ENCODE measurements at regions not wholly inside any gene's neighbourhood (a gene's known extent, or its start where the extent isn't known, plus 50 kb on each side); places are given as distances from the start of the nearest gene placed in this dataset.

GRCh38 chr21:16337266-16337665 lies 607.5 kb downstream of the USP25 start:
- H3F3A ChIP-seq (ENCODE audit: insufficient read depth): no peaks in the 10 kb centered on the region
- no peaks in the 10 kb centered on the region for H3K9me2 ChIP-seq (ENCODE audit: insufficient read depth)
- no peaks in the 10 kb centered on the region for H3K4me1 ChIP-seq (ENCODE audit: insufficient read depth)
- H3K4me3 ChIP-seq: no peak overlapping the region
- no peaks in the 10 kb centered on the region for H3K27me3 ChIP-seq (replicated peaks; ENCODE audit: insufficient read depth)
- no peak for DNase-seq
- no peaks in the 10 kb centered on the region for H3K36me3 ChIP-seq (ENCODE audit: low read depth)
- no peak overlapping the region for H3K4me2 ChIP-seq (ENCODE audit: unreplicated experiment)
- H4K20me1 ChIP-seq (ENCODE audit: insufficient read depth): no peaks in the 10 kb centered on the region
- H3K79me2 ChIP-seq (ENCODE audit: insufficient read depth): peaks cover 16% of the 10 kb centered on the region; the same call in 1 of the 2 replicates
- WGBS, 2 experiments (ENCODE audit: low coverage in 1 of 2, low lambda C conversion rate in 2 of 2, missing lambda C conversion rate in 2 of 2): 96 to 100% methylated on average over 2 of the region's 2 CpGs
- H3K27ac ChIP-seq: no peak overlapping the region
- in situ Hi-C loops (cut with MboI): no loop called here
- no peaks in the 10 kb centered on the region for H3K9me3 ChIP-seq (ENCODE audit: low read depth)
- H2AFZ ChIP-seq: no peak overlapping the region
- no peak overlapping the region for H3K9ac ChIP-seq
- TF ChIP-seq EZH2 (IDR thresholded peaks at IDR 0.05; ENCODE audit: insufficient read depth, poor library complexity, severe bottlenecking) (no peak), EZH2phosphoT487 (IDR thresholded peaks at IDR 0.05; ENCODE audit: insufficient read depth, low read depth) (no peak)

- TF ChIP-seq EZH2 (IDR thresholded peaks at IDR 0.05; ENCODE audit: insufficient read depth, poor library complexity, severe bottlenecking): no peak
- TF ChIP-seq EZH2phosphoT487 (IDR thresholded peaks at IDR 0.05; ENCODE audit: insufficient read depth, low read depth): no peak
- Histone ChIP-seq H3K27me3 (replicated peaks; ENCODE audit: insufficient read depth) (no peaks in the 10 kb centered on the region), H3K27ac (no peak overlapping the region), H3K4me1 (ENCODE audit: insufficient read depth) (no peaks in the 10 kb centered on the region), H3K9me3 (ENCODE audit: low read depth) (no peaks in the 10 kb centered on the region), H3K9me2 (ENCODE audit: insufficient read depth) (no peaks in the 10 kb centered on the region), H4K20me1 (ENCODE audit: insufficient read depth) (0 out of 2 replicates have a peak, but pooled peaks cover 4% of the 10 kb centered on the region), H3K9ac (no peak overlapping the region), H2AFZ (no peak overlapping the region), H3F3A (ENCODE audit: insufficient read depth) (no peaks in the 10 kb centered on the region), H3K4me2 (ENCODE audit: unreplicated experiment) (no peak overlapping the region), H3K4me3 (no peak overlapping the region), H3K36me3 (ENCODE audit: low read depth) (no peaks in the 10 kb centered on the region), H3K79me2 (ENCODE audit: insufficient read depth) (0 out of 2 replicates have a peak, but pooled peaks cover 16% of the 10 kb centered on the region)
- DNase-seq: no peak
- 95 to 97% methylated on average over 1 of the region's 1 CpG for WGBS, 2 experiments (ENCODE audit: low coverage in 1 of 2, low lambda C conversion rate in 2 of 2, missing lambda C conversion rate in 2 of 2)
- in situ Hi-C loops (cut with MboI): no loop called here
Observed at GRCh38 chr21:16342932-16343331, 613.1 kb downstream of the USP25 start.

DNA sequence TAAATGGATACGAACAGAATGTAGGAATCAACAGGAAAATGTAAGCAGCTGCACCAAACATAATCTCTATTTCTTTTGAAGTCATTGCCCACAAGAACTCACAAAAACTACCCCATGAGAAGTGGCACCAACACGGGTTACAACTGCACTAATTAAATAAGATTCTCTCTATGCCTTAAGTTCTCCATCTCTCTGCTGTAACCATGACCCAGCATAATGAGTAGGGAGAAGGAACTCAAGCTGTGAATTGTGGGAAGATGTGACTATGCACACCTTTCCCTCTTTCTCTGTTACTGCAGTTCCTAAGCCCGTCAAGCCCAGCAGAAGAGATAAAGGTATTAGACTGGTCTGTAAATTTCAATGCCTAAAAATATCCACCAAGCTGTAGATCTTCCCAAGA lies 614.0 kb downstream of the USP25 start:
- Histone ChIP-seq H3K9me3 (ENCODE audit: low read depth) (no peaks in the 10 kb centered on the region), H3K4me3 (no peak overlapping the region), H4K20me1 (ENCODE audit: insufficient read depth) (0 out of 2 replicates have a peak, but pooled peaks cover 5% of the 10 kb centered on the region), H3K9ac (no peak overlapping the region), H3K9me2 (ENCODE audit: insufficient read depth) (no peaks in the 10 kb centered on the region), H3K4me1 (ENCODE audit: insufficient read depth) (no peaks in the 10 kb centered on the region), H3K4me2 (ENCODE audit: unreplicated experiment) (no peak overlapping the region), H3K36me3 (ENCODE audit: low read depth) (no peaks in the 10 kb centered on the region), H3K27ac (no peak overlapping the region), H3F3A (ENCODE audit: insufficient read depth) (no peaks in the 10 kb centered on the region), H3K27me3 (replicated peaks; ENCODE audit: insufficient read depth) (no peaks in the 10 kb centered on the region), H2AFZ (no peak overlapping the region), H3K79me2 (ENCODE audit: insufficient read depth) (peaks cover 15% of the 10 kb centered on the region; the same call in 1 of the 2 replicates)
- no peak for DNase-seq
- 94 to 97% methylated on average over 3 of the region's 3 CpGs for WGBS, 2 experiments (ENCODE audit: low coverage in 1 of 2, low lambda C conversion rate in 2 of 2, missing lambda C conversion rate in 2 of 2)
- in situ Hi-C loops (cut with MboI): no loop called here
- no peak for TF ChIP-seq EZH2 (IDR thresholded peaks at IDR 0.05; ENCODE audit: insufficient read depth, poor library complexity, severe bottlenecking)
- no peak for TF ChIP-seq EZH2phosphoT487 (IDR thresholded peaks at IDR 0.05; ENCODE audit: insufficient read depth, low read depth)

GRCh38 chr21:16345757-16346156 lies 616.0 kb downstream of the USP25 start:
- H3K27me3 ChIP-seq (replicated peaks; ENCODE audit: insufficient read depth): no peaks in the 10 kb centered on the region
- H4K20me1 ChIP-seq (ENCODE audit: insufficient read depth): 0 out of 2 replicates have a peak, but pooled peaks cover 5% of the 10 kb centered on the region
- H3K9ac ChIP-seq: no peak overlapping the region
- no peak overlapping the region for H2AFZ ChIP-seq
- no peaks in the 10 kb centered on the region for H3K4me1 ChIP-seq (ENCODE audit: insufficient read depth)
- no peak for TF ChIP-seq EZH2 (IDR thresholded peaks at IDR 0.05; ENCODE audit: insufficient read depth, poor library complexity, severe bottlenecking)
- no peak for TF ChIP-seq EZH2phosphoT487 (IDR thresholded peaks at IDR 0.05; ENCODE audit: insufficient read depth, low read depth)
- no peaks in the 10 kb centered on the region for H3K9me2 ChIP-seq (ENCODE audit: insufficient read depth)
- no peak overlapping the region for H3K27ac ChIP-seq
- no peaks in the 10 kb centered on the region for H3K36me3 ChIP-seq (ENCODE audit: low read depth)
- no peaks in the 10 kb centered on the region for H3K9me3 ChIP-seq (ENCODE audit: low read depth)
- in situ Hi-C loops (cut with MboI): no loop called here
- 100% methylated on average over 1 of the region's 1 CpG for WGBS, 2 experiments (ENCODE audit: low coverage in 1 of 2, low lambda C conversion rate in 2 of 2, missing lambda C conversion rate in 2 of 2)
- DNase-seq: no peak
- no peak overlapping the region for H3K4me2 ChIP-seq (ENCODE audit: unreplicated experiment)
- H3K4me3 ChIP-seq: no peak overlapping the region
- no peaks in the 10 kb centered on the region for H3F3A ChIP-seq (ENCODE audit: insufficient read depth)
- H3K79me2 ChIP-seq (ENCODE audit: insufficient read depth): peaks cover 18% of the 10 kb centered on the region; the same call in 1 of the 2 replicates

DNA sequence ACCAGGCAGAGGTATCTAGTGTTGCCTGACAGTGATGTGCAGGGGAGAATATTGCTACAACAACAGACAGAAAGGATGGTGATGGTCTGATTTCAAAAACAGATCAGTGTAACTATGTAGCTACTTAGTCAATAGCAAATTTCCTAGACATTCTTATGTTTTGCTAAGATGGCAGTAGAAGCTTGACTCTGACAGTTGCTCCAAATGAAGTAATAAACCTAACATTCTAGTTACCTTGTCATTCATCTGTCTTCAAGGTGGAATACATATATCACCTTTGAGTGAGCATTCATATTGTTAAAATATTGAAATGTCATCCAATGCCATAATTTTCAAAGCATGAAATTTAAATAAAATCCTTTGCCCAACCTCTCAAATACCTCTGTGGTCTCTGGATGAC lies 617.4 kb downstream of the USP25 start:
- no peak for TF ChIP-seq EZH2 (IDR thresholded peaks at IDR 0.05; ENCODE audit: insufficient read depth, poor library complexity, severe bottlenecking)
- TF ChIP-seq EZH2phosphoT487 (IDR thresholded peaks at IDR 0.05; ENCODE audit: insufficient read depth, low read depth): no peak
- no peak overlapping the region for H3K4me2 ChIP-seq (ENCODE audit: unreplicated experiment)
- H2AFZ ChIP-seq: no peak overlapping the region
- no peaks in the 10 kb centered on the region for H3K36me3 ChIP-seq (ENCODE audit: low read depth)
- H3K27ac ChIP-seq: no peak overlapping the region
- no peaks in the 10 kb centered on the region for H3K9me2 ChIP-seq (ENCODE audit: insufficient read depth)
- no peak for DNase-seq
- no peak overlapping the region for H3K4me3 ChIP-seq
- in situ Hi-C loops (cut with MboI): no loop called here
- 0 out of 2 replicates have a peak, but pooled peaks cover 5% of the 10 kb centered on the region for H4K20me1 ChIP-seq (ENCODE audit: insufficient read depth)
- peaks cover 24% of the 10 kb centered on the region; the same call in 1 of the 2 replicates for H3K79me2 ChIP-seq (ENCODE audit: insufficient read depth)
- H3K27me3 ChIP-seq (replicated peaks; ENCODE audit: insufficient read depth): no peaks in the 10 kb centered on the region
- no peaks in the 10 kb centered on the region for H3K9me3 ChIP-seq (ENCODE audit: low read depth)
- no peaks in the 10 kb centered on the region for H3K4me1 ChIP-seq (ENCODE audit: insufficient read depth)
- H3K9ac ChIP-seq: no peak overlapping the region
- no peaks in the 10 kb centered on the region for H3F3A ChIP-seq (ENCODE audit: insufficient read depth)

All from GM23248 (cell line).